MM.1S (cell line): ENCODE measurements at regions not wholly inside any gene's neighbourhood (a gene's known extent, or its start where the extent isn't known, plus 50 kb on each side); places are given as distances from the start of the nearest gene placed in this dataset.

Experiments
- DNase-seq: peaks from one replicate; pipeline ENCODE4 v3.0.0-alpha.2; 2015
- H2AFZ ChIP-seq: fragments of 300-600 bp; sonication (generic); 2 replicates; pipeline ENCODE4 v1.6.0; 2016; ENCODE audit warnings: antibody characterized with exemption, low read length
- H3F3A ChIP-seq: fragments of 300-600 bp; sonication (generic); 2 replicates; pipeline ENCODE4 v1.6.1; 2016; ENCODE audit warnings: mild to moderate bottlenecking, antibody characterized with exemption, low read length, moderate library complexity, mixed read lengths; ENCODE audit not compliant: insufficient read depth
- H3K27ac ChIP-seq: fragments of 300-600 bp; sonication (generic); 2 replicates; pipeline ENCODE4 v1.5.1; 2016; ENCODE audit warnings: mild to moderate bottlenecking, low read length
- H3K27me3 ChIP-seq: fragments of 300-600 bp; sonication (generic); replicated peaks from 2 replicates; pipeline ENCODE4 v1.6.0; 2016; ENCODE audit warnings: low read length; ENCODE audit not compliant: insufficient read depth
- H3K36me3 ChIP-seq: fragments of 300-600 bp; sonication (generic); replicated peaks from 2 replicates; pipeline ENCODE4 v1.6.1; 2016; ENCODE audit warnings: mild to moderate bottlenecking, low read length, mixed read lengths; ENCODE audit not compliant: insufficient read depth
- H3K4me1 ChIP-seq: fragments of 300-600 bp; sonication (generic); 2 replicates; pipeline ENCODE4 v1.6.1; 2016; ENCODE audit warnings: low read length, mixed read lengths
- H3K4me2 ChIP-seq: fragments of 300-600 bp; sonication (generic); 2 replicates; pipeline ENCODE4 v1.6.0; 2016; ENCODE audit warnings: low read depth, low read length
- H3K4me3 ChIP-seq: fragments of 300-600 bp; sonication (generic); 2 replicates; pipeline ENCODE4 v1.5.1; 2016; ENCODE audit warnings: low read length, mixed read lengths
- H3K79me2 ChIP-seq: fragments of 300-600 bp; sonication (generic); 2 replicates; pipeline ENCODE4 v1.6.1; 2016; ENCODE audit warnings: mixed run types, low read length, mixed read lengths
- H3K9ac ChIP-seq: fragments of 300-600 bp; sonication (generic); 2 replicates; pipeline ENCODE4 v1.6.1; 2016; ENCODE audit warnings: low read length, mixed read lengths
- H3K9me2 ChIP-seq: fragments of 300-600 bp; sonication (generic); replicated peaks from 2 replicates; pipeline ENCODE4 v1.6.1; 2016; ENCODE audit warnings: mild to moderate bottlenecking, low read length, mixed read lengths; ENCODE audit not compliant: insufficient read depth
- H3K9me3 ChIP-seq: fragments of 300-600 bp; sonication (generic); replicated peaks from 2 replicates; pipeline ENCODE4 v1.6.1; 2016; ENCODE audit warnings: mild to moderate bottlenecking, low read length, mixed read lengths; ENCODE audit not compliant: insufficient read depth
- H4K20me1 ChIP-seq: fragments of 300-600 bp; sonication (generic); 2 replicates; pipeline ENCODE4 v1.6.1; 2016; ENCODE audit warnings: mild to moderate bottlenecking, low read length, moderate library complexity, mixed read lengths; ENCODE audit not compliant: insufficient read depth
- EZH2 ChIP-seq: fragments of 300-600 bp; sonication (generic); optimal IDR thresholded peaks from 2 replicates; pipeline ENCODE3; 2017; ENCODE audit warnings: low read depth, mild to moderate bottlenecking, antibody characterized with exemption, low read length, mixed read lengths
- EZH2phosphoT487 ChIP-seq: fragments of 300-600 bp; sonication (generic); IDR thresholded peaks from 2 replicates; pipeline ENCODE4 v1.6.1; 2018; ENCODE audit warnings: antibody characterized with exemption, low read length
- TF ChIP-seq, protein P1 (sequence below): fragments of 300-600 bp; sonication (generic); IDR thresholded peaks from 2 replicates; pipeline ENCODE4 v1.5.1; 2016; ENCODE audit warnings: antibody characterized with exemption, low read length, mixed read lengths

DNA sequence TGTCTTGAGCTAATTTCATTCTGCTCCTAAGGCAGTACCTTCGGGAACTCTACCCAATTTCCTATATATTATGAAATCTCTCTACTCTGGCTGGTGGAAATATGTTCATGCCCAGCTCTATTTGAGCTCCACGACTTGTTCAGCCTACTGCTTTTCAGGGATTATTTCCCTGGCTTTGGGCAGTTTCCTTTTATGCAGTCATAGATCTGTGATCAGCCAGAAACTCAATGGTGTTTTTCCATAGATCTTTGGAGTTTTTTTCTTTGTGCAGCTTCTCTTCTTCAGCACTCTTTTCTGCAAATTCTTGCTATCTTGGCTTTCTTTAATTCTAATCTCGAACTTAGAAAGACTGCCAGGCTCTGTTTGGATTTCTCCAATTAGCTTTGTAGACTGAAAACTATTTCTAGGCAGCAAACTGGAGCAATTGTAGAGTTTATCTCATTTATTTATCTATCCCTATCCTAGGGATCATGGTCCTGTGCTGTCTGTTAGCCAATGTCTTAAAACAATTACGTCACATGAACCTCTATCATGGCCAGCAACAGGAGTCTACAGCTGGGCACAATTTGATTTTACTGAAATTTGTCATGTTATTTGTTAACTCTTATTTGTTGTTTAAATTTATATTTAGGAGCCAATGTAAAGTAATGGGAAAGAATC is 328.4 kb downstream of the BCKDHB start:
- DNase-seq: no peak
- no peaks in the 10 kb centered on the region for H3K9me2 ChIP-seq
- TF ChIP-seq, protein P1, sequence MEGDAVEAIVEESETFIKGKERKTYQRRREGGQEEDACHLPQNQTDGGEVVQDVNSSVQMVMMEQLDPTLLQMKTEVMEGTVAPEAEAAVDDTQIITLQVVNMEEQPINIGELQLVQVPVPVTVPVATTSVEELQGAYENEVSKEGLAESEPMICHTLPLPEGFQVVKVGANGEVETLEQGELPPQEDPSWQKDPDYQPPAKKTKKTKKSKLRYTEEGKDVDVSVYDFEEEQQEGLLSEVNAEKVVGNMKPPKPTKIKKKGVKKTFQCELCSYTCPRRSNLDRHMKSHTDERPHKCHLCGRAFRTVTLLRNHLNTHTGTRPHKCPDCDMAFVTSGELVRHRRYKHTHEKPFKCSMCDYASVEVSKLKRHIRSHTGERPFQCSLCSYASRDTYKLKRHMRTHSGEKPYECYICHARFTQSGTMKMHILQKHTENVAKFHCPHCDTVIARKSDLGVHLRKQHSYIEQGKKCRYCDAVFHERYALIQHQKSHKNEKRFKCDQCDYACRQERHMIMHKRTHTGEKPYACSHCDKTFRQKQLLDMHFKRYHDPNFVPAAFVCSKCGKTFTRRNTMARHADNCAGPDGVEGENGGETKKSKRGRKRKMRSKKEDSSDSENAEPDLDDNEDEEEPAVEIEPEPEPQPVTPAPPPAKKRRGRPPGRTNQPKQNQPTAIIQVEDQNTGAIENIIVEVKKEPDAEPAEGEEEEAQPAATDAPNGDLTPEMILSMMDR: no peak
- TF ChIP-seq EZH2phosphoT487 (no peak), EZH2 (no peak)
- H3K4me3 ChIP-seq: no peak overlapping the region
- no peaks in the 10 kb centered on the region for H3K36me3 ChIP-seq
- H3K4me1 ChIP-seq: peaks cover 2% of the 10 kb centered on the region; the same call in 1 of the 2 replicates
- H3K9ac ChIP-seq: no peak overlapping the region
- H3F3A ChIP-seq: no peaks in the 10 kb centered on the region
- H3K27me3 ChIP-seq: no peaks in the 10 kb centered on the region
- H3K27ac ChIP-seq: no peak overlapping the region
- H2AFZ ChIP-seq: no peak overlapping the region
- H3K79me2 ChIP-seq: no peaks in the 10 kb centered on the region
- H3K4me2 ChIP-seq: no peak overlapping the region
- no peaks in the 10 kb centered on the region for H3K9me3 ChIP-seq
- no peaks in the 10 kb centered on the region for H4K20me1 ChIP-seq

DNA sequence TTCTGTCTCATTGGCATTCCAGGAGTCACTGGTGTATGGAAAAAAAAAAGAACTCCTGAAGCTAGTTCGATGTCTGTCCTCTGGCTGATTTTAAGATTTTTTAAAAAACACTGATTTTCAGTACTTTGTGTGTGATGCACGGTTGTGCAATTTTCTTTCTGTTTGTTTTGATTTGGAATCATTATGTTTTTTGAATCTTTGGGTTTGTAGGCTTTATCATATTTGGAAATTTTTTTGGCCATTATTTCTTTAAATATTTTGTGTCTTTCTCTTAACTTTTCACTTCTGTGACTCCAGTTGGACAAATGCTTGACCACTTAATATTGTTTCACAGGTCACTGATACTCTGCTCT is 327.2 kb downstream of the BCKDHB start:
- Histone ChIP-seq H3K4me2 (no peak overlapping the region), H2AFZ (no peak overlapping the region)

DNA sequence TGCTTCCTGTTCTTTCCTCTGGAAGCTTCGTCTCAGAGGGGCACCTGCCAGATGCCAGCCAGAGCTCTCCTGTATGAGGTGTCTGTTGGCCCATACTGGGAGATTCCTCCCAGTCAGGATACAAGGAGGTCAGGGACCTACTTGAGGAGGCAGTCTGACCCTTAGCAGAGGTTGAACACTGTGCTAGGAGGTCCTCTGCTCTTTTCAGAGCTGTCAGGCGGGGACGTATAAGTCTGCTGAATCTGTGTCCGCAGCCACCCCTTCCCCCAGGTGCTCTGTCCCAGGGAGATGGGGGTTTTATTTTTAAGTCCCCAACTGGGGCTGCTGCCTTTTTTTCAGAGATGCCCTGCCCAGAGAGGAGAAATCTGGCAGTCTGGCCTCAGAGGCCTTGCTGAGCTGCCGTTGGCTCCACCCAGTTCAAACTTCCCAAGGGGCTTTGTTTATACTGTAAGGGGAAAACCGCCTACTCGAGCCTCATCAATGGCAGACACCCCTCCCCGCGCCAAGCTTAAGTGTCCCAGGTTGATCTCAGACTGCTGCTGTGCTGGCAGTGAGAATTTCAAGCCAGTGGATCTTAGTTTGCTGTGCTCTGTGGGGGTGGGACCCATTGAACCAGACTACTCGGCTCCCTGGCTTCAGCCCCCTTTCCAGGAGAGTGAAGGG is 326.7 kb downstream of the BCKDHB start:
- Histone ChIP-seq H3K79me2 (no peaks in the 10 kb centered on the region), H4K20me1 (no peaks in the 10 kb centered on the region), H3K27me3 (no peaks in the 10 kb centered on the region), H3K4me1 (no peaks in the 10 kb centered on the region), H3K27ac (no peak overlapping the region), H2AFZ (no peak overlapping the region), H3K36me3 (no peaks in the 10 kb centered on the region), H3K9me2 (no peaks in the 10 kb centered on the region), H3K9me3 (no peaks in the 10 kb centered on the region), H3K4me3 (no peak overlapping the region), H3K9ac (no peak overlapping the region), H3F3A (no peaks in the 10 kb centered on the region), H3K4me2 (no peak overlapping the region)
- TF ChIP-seq, protein P1: no peak
- no peak for TF ChIP-seq EZH2
- TF ChIP-seq EZH2phosphoT487: no peak
- no peak for DNase-seq

More for the DNA sequence above, 327.2 kb downstream of the BCKDHB start:
- Histone ChIP-seq H3K79me2 (no peaks in the 10 kb centered on the region), H3K9ac (no peak overlapping the region), H3F3A (no peaks in the 10 kb centered on the region), H3K9me3 (no peaks in the 10 kb centered on the region), H4K20me1 (no peaks in the 10 kb centered on the region), H3K4me1 (no peaks in the 10 kb centered on the region), H3K4me3 (no peak overlapping the region), H3K27me3 (no peaks in the 10 kb centered on the region), H3K27ac (no peak overlapping the region), H3K9me2 (no peaks in the 10 kb centered on the region), H3K36me3 (no peaks in the 10 kb centered on the region)
- no peak for DNase-seq
- no peak for TF ChIP-seq EZH2phosphoT487
- TF ChIP-seq, protein P1: no peak
- TF ChIP-seq EZH2: no peak
